ENCODE measurements at regions not wholly inside any gene's neighbourhood (a gene's known extent, or its start where the extent isn't known, plus 50 kb on each side); places are given as distances from the start of the nearest gene placed in this dataset.
"Not testable (repeated sequence)": the region's sequence is repeated elsewhere in the genome, so short reads cannot be mapped to it uniquely, and the experiment has no call there.

GRCh38 chr11:48750081-48750480, 233.6 kb downstream of the TRIM51G start:
- H3K36me3 ChIP-seq (replicated peaks in 1 of 2; ENCODE audit: control insufficient read depth in 1 of 2, insufficient read depth in 2 of 2, low read length in 2 of 2); H3K27ac Mint-ChIP-seq; H3K4me3 Mint-ChIP-seq; H3K27me3 ChIP-seq (ENCODE audit: control insufficient read depth in 2 of 2, insufficient read depth in 2 of 2, low read length in 2 of 2); H3K4me2 ChIP-seq (replicated peaks; ENCODE audit: extremely low read depth, low read length, poor library complexity, severe bottlenecking); H3K4me1 ChIP-seq (ENCODE audit: control insufficient read depth in 1 of 2, insufficient read depth in 2 of 2, low read length in 2 of 2); H3K4me3 ChIP-seq (replicated peaks in 1 of 3; ENCODE audit: low read depth in 2 of 3, low read length in 3 of 3); H2AFZ ChIP-seq (ENCODE audit: insufficient read depth, low read depth, low read length, poor library complexity, severe bottlenecking); H3K36me3 Mint-ChIP-seq; H3K27me3 Mint-ChIP-seq (ENCODE audit: low read depth in 3 of 3); H3K27ac ChIP-seq (ENCODE audit: low read depth in 1 of 2, low read length in 2 of 2); H3K79me2 ChIP-seq (ENCODE audit: insufficient read depth, low read length); DNase-seq; intact Hi-C loops (cut with micrococcal nuclease); H3K4me1 Mint-ChIP-seq; H3K9ac ChIP-seq (ENCODE audit: insufficient read depth, low read length, poor library complexity, severe bottlenecking); H4K20me1 ChIP-seq (ENCODE audit: insufficient read depth, low read length): not testable (repeated sequence)
- WGBS (ENCODE audit: insufficient coverage), result 65% methylated on average over 4 of the region's 10 CpGs
- H3K9me3 Mint-ChIP-seq, result peaks cover 7 to 18% (median 10%) of the 10 kb centered on the region in 7 donors
- H3K9me3 ChIP-seq (replicated peaks in 1 of 2; ENCODE audit: control insufficient read depth in 1 of 2, insufficient read depth in 1 of 2, low read length in 2 of 2), result peaks cover 7 to 20% of the 10 kb centered on the region in 2 donors

Measured in CD14-positive monocyte (primary cell).